ENCODE measurements at regions not wholly inside any gene's neighbourhood (a gene's known extent, or its start where the extent isn't known, plus 50 kb on each side); places are given as distances from the start of the nearest gene placed in this dataset.
"Not testable (repeated sequence)": the region's sequence is repeated elsewhere in the genome, so short reads cannot be mapped to it uniquely, and the experiment has no call there.

DNA sequence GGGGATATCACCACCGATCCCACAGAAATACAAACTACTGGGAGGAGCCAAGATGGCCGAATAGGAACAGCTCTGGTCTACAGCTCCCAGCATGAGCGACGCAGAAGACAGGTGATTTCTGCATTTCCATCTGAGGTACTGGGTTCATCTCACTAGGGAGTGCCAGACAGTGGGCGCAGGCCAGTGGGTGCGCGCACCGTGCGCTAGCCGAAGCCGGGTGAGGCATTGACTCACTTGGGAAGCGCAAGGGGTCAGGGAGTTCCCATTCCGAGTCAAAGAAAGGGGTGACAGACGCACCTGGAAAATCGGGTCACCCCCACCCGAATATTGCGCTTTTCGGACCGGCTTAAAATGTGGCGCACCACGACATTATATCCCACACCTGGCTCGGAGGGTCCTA is 261.2 kb downstream of the RMST start:
- TF ChIP-seq CTCF, POLR2A, POLR2AphosphoS5 (IDR thresholded peaks at IDR 0.05): not testable (repeated sequence)

Measured in breast epithelium (tissue), 3 donors.